Activated CD4-positive, alpha-beta T cell treated with anti-CD3 and anti-CD28 coated beads, Interleukin-2, amount 50 U/mL, for 4 hours (primary cell): ENCODE measurements at regions not wholly inside any gene's neighbourhood (a gene's known extent, or its start where the extent isn't known, plus 50 kb on each side); places are given as distances from the start of the nearest gene placed in this dataset.

ENCODE experiments used
- DNase-seq, 2 experiments: peaks; one replicate each; pipeline ENCODE4 v3.0.0-alpha.2; 2020

DNA sequence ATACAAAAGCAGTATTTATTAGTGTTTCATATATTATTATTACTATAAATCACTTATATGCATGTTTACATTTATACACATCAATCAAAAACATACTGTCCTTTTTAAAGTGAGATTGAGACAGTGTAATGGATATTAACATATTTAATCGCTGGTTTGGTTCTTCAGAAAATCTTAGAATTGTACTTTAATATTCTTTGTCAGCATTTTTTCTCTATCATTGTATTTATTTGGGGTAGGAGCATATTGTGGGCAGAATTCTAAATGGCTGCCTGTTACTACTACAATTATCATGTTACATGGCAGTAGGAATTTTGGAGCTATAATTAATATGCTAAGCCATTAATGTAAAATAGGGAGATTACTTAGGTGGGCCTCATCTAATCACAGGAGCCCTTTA, 722.6 kb downstream of the TLR4 start:
- DNase-seq: no peak

GRCh38 chr9:118438810-118439209, 734.6 kb downstream of the TLR4 start:
- DNase-seq: no peak

DNA sequence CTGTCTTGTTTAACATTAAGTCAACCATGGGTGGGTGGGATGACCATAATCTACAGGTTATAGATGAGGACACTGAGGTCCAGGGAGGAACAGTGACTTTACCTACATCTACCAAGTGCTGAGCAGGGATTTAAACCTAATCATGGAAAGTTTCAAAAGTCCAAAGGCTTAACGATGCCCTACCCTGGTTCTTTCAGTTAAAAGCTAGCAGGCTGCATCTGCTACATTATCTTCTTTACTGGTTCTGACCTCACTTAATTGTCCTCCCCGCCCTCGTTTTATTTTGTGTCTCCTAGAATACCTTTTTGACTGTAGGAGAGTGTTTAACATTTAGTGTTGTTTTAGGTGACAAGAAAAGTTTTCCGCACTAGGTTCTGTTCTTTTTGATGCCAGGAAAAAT, 735.2 kb downstream of the TLR4 start:
- DNase-seq: no peak

DNA sequence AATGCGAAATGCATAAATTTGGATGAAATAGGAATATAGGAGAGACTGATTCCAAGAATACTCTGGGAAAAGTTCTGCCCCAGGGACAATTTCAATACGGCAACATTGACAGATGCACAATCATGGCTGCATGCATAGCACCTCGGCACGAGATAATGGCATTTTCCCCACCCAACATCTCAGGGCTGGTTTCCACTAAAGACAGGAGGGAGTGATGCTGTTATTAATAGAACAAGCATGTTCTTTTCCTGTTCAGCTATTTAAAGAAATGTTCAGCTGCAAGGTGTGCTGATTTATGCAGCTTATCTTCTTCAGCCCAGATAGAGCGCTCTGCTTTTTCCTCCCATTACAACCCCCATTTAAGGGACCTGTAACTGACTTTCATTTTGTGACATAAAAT, 740.2 kb downstream of the TLR4 start:
- DNase-seq: no peak

GRCh38 chr9:118446943-118447639, 742.9 kb downstream of the TLR4 start:
- no peak for DNase-seq

DNA sequence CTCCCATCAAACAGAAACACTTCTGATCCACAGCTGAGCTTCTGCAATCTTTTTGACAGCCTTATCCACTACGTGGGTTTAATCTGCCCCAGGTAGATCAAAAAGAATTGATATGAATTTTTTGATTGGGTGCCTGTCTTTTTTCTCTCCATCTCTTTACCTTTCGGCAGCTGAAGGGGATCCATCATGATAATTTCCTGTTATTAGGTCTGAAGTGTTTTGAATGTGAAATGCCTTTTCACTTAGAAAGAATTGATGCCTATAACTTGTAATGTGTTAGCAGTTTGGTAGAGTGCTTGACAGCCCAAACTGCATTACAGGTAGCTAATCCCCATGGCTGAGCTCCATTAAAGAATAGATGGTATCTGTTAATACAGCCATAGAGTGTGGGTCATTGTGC, 745.4 kb downstream of the TLR4 start:
- no peak for DNase-seq

GRCh38 chr9:118455259-118455658, 751.1 kb downstream of the TLR4 start:
- no peak for DNase-seq

DNA sequence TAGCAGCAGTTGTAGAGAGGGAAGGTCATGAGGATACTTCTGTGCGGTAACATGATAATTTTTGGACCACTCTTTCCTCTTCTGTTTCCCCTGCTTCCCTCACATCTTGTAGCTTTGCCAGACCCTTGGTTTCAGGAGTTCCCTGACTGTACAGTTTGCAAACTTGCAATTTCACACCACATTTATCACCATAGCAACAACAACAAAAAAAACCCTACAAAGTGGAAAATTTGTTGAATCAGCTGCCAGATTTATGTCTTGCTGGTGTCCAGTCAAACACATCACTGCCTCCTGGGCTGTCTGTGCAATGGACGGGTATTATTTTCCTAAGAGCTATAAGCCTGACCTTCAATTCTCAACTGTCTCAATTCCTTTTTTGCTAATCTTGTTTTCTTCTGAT, 751.6 kb downstream of the TLR4 start:
- DNase-seq: no peak

DNA sequence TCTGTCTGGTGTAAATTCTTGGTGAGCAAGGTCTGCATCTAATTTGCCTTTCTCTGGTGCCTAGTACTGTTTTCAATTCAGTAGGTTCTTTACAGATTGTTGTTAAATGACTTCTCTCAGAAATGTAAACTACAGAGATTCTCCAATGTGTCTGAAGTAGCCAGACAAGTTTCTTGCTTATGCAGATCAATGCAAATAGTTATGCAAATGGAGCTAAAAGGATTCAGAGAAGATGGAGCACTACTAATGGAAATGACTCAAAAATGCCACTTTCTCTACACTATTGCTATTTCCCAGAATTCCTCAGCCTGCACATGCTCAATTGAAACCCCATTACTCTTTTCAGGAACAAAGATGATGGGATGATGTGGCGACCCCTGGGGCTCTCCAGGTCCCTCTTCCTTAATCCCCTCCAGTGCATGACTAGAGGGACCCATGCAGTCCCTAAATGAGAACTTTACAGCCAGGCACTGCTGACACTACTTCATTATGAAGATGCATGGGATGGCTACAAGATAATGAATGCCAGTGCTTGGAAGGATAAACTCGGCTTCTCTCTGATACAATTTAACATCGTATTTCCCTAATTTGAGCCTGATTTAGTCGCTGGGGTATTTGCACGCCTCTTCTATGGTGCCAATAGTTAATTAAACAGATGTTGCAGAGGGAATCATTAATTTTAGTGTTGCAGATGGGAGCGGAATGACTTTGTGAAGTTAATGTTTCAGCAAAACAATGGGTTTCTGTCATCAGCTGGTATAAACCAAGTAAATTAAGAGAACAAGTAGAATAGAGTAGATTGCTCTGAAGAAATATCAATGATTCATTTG, 753.2 kb downstream of the TLR4 start:
- no peak for DNase-seq

GRCh38 chr9:118459913-118460312, 755.7 kb downstream of the TLR4 start:
- DNase-seq: no peak

DNA sequence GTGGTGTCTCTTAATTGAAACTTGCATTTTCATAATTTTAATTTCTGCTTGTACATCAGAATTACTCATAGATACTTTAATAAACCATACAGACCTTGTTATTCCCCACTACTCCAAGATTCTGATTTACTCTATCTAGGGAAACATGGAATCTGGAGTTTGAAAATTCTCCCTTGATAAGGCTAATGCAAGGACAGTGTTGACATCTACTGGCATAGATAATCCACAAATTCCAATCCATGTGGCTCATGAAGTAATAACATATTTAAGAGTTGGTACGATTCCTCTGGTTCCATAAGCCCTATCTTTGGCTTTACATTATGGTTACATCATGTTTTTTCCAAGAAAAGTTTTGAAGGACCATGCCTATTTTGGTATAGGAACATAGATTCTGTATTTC, 759.2 kb downstream of the TLR4 start:
- no peak for DNase-seq

DNA sequence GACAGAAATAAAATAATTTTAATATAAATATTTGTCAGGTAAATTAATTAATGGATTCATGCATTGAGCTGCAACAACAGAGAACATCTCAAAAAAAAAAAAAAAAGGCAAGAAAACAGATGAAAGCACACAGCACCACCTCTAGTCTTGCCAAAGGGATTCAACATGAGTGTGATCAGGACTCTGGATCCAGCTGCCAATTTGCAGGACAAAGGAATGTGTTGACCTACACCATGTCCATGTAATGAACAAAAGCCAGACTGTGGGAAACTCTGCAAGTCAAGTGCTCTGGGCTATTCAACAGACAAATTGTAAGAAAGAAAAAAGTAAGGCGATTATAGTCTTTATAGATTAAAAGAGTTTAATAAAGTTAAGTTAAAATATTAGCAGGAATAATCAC, 769.3 kb downstream of the TLR4 start:
- DNase-seq: no peak

DNA sequence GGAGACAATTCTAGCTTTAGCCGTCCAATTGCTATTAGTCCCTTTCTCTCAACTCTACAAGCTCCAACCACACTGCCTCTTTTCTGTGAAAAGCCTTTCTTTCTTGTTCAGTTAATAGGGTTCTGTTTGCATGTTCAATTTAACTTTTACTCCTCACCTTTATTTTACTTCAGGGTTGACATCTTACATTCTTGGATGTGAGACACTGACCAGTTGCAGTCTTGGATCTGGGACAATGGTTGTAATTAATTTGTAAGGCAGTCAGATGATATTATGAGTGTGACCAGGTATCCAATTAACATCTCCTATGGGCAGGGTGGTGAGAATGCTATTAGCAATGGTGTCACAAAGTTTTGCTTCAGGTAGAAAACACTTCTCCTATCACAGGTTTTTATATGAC, 774.5 kb downstream of the TLR4 start:
- no peak for DNase-seq

GRCh38 chr9:118482306-118482705, 778.1 kb downstream of the TLR4 start:
- DNase-seq: no peak

DNA sequence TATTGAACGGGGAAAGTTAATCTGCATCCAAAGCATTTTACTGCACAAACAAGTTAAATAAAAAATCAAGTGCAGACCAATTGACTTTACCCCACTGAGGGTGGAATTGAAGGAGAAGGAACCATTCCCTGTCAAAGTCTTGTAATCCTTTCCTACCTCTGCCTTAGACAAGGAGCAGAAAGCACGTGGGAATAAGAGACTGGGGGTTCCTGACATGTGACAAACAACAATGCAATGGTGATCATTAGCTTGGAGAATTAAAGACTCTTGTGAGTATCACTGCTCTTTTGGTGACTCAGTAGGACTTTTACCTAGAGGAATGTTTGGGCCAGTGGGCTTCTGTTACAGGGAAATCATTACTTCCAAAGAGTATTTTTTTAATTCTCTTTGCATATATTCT, 779.5 kb downstream of the TLR4 start:
- no peak for DNase-seq

- DNase-seq: no peak
These were observed 799.0 kb downstream of the TLR4 start for GRCh38 chr9:118503236-118503635.

- DNase-seq: no peak
These were observed 806.5 kb downstream of the TLR4 start for GRCh38 chr9:118510711-118511110.

GRCh38 chr9:118515947-118516346, 811.7 kb downstream of the TLR4 start:
- no peak for DNase-seq

GRCh38 chr9:118521261-118521660, 817.1 kb downstream of the TLR4 start:
- no peak for DNase-seq

DNA sequence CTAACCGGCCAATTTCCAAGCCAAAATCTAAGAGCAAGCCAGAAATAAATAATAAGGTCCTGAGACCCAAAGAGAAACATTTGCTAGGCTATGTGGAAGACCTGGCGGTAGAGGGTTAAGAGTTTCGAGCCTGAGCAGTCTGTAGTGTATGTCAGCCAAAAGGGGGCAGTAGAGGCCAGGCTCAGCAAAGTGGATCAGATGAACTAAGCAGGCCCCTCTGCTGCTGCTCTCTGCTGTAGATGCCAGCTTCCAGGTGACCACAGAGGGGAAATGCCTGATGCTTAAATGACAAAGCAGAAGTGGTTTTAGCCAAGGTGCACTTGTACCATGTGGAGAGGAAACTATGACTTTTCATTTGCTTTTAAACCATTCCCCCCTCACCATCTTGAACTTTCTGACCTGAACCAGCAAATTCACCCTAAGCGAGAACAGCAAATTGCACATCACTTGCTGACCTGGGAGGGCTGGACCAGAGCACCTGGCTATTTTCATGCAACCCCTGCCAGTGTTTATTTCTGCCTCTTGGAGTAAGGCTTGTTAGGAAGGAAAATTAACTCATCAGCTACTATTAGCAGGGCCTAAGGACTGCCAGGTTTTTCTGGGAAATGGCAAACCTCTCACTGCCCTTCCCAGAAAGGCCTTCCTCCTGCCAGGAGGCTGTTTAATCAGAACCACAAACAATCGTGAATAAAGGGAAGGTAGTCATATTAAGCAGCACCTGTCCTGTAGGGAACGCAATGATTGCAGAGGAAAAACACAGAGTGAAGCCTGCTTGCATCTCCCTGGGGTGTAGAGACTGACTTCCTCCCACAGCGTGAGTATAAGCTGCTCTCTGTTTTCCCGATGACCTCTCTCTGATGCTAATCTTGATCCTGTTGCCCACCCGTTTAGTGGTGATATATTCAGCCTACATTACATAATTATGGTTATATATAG, 818.2 kb downstream of the TLR4 start:
- no peak for DNase-seq

DNA sequence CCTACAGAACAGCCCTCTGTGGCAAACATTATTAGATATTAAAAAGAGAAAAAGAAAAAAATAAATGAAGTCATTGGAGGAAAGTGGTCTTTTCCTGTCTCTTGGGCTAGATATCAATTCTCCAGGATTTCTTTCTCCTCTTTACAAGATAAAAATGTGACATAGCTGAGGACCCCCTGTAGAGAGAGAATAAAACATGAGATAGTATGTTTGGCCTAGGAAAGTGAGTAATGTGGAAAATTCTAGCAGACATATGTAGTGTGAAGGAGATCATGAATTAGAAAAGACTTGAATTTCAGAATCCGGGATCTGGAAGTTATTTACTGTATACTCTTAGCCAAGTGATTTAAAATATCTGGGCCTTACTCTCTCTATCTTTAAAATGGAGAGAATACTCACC, 823.1 kb downstream of the TLR4 start:
- DNase-seq: no peak

DNA sequence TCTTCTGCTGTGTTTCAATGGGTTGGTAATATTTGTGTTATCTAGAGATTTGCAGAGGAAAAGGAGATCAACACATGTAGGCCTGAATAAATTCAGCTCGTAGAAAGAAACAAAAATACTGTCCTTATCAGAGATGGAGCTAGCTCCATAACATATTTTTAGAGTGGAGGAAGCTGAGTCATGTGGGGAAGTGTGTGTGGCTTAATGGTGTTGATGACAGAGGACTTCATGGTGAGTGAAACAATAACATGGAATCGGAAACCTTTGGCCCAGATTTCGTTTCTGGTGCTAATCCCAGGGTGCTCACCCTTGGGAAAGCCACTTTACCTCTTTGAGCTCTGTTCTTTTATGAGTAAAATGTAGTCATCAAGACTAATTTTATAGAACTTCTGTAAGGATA, 825.0 kb downstream of the TLR4 start:
- no peak for DNase-seq

DNA sequence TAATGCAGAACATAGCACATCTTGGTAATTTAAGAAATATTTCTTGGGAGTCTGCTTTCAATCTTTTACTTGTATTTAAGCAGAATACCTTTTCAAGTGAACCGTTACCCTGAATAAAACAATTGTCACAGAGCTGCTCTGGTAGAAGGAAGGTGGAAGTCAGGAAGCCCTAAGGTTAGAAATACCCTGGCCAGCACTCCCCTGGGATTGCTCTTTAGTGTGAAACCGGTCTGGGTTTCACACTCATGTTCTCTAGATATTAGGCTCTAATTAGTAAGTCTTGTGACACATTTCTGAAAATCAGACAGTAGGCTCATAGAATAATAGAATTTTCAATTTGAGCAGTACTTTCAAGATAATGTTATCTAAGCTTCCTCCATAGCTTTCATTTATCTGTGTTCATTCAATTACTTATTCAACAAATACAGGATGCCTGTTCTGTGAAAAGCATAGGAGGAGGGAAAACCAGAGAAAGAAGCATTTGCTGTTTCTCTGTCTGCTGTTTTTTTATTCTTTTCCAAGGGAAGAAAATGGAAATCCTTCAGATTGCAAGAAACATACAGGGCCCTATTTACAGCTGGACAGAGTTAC, 825.5 kb downstream of the TLR4 start:
- DNase-seq: no peak
